SK-N-SH treated with all-trans-retinoic acid at 6 μM for 48 hours (cell line): ENCODE measurements at regions not wholly inside any gene's neighbourhood (a gene's known extent, or its start where the extent isn't known, plus 50 kb on each side); places are given as distances from the start of the nearest gene placed in this dataset.

Experiments
- ATAC-seq: fragments of 200-7000 bp; cut with Tn5 transposase; 3 replicates; pipeline ENCODE4 v1.9.1; 2020; ENCODE audit warnings: mild to moderate bottlenecking, moderate library complexity
- ARNTL ChIP-seq: fragments of 450-650 bp; formaldehyde crosslinking; IDR thresholded peaks from 2 replicates; pipeline ENCODE4 v1.5.0; 2020; ENCODE audit warnings: low read depth, mild to moderate bottlenecking, moderate library complexity, borderline replicate concordance
- BACH2 ChIP-seq: fragments of 250-450 bp; sonication (Bioruptor Pico); IDR thresholded peaks from 2 replicates; pipeline ENCODE4 v1.9.0; 2021; ENCODE audit warnings: mild to moderate bottlenecking, borderline replicate concordance
- CREB5 ChIP-seq: fragments of 250-450 bp; sonication (Bioruptor Pico); IDR thresholded peaks from 2 replicates; pipeline ENCODE4 v1.5.1; 2020; ENCODE audit warnings: low read depth, mild to moderate bottlenecking, moderate library complexity
- CSDC2 ChIP-seq: fragments of 250-450 bp; sonication (Bioruptor Pico); IDR thresholded peaks from 2 replicates; pipeline ENCODE4 v1.5.0; 2020; ENCODE audit warnings: mild to moderate bottlenecking, moderate library complexity
- CSRNP3 ChIP-seq: fragments of 250-450 bp; sonication (Bioruptor Pico); IDR thresholded peaks from 2 replicates; pipeline ENCODE4 v1.5.1; 2021; ENCODE audit warnings: mild to moderate bottlenecking, moderate library complexity
- ESRRG ChIP-seq: fragments of 250-450 bp; sonication (Bioruptor Pico); IDR thresholded peaks from 2 replicates; pipeline ENCODE4 v1.6.1; 2021; ENCODE audit warnings: mild to moderate bottlenecking
- GLIS3 ChIP-seq: fragments of 250-450 bp; sonication (Bioruptor Pico); IDR thresholded peaks from 2 replicates; pipeline ENCODE4 v1.5.0; 2020; ENCODE audit warnings: mild to moderate bottlenecking, moderate library complexity
- ISL1 ChIP-seq: fragments of 250-450 bp; sonication (Bioruptor Pico); IDR thresholded peaks from 2 replicates; pipeline ENCODE4 v2.1.2; 2022; ENCODE audit warnings: mild to moderate bottlenecking, moderate library complexity
- OSR1 ChIP-seq: fragments of 250-450 bp; sonication (Bioruptor Pico); IDR thresholded peaks from 2 replicates; pipeline ENCODE4 v1.8.0; 2022; ENCODE audit warnings: moderate library complexity, mild to moderate bottlenecking, inconsistent platforms
- PATZ1 ChIP-seq: fragments of 250-450 bp; sonication (Bioruptor Pico); IDR thresholded peaks from 2 replicates; pipeline ENCODE4 v1.8.0; 2020; ENCODE audit warnings: mild to moderate bottlenecking, moderate library complexity, borderline replicate concordance
- POU6F1 ChIP-seq: fragments of 250-450 bp; sonication (Bioruptor Pico); IDR thresholded peaks from 2 replicates; pipeline ENCODE4 v1.8.0; 2021; ENCODE audit warnings: low read depth, mild to moderate bottlenecking, moderate library complexity, borderline replicate concordance
- PPARA ChIP-seq: fragments of 250-450 bp; sonication (Bioruptor Pico); IDR thresholded peaks from 2 replicates; pipeline ENCODE4 v1.5.0; 2020; ENCODE audit warnings: mild to moderate bottlenecking, borderline replicate concordance
- RARB ChIP-seq: fragments of 250-450 bp; sonication (Bioruptor Pico); IDR thresholded peaks from 2 replicates; pipeline ENCODE4 v1.8.0; 2021; ENCODE audit warnings: mild to moderate bottlenecking, moderate library complexity
- SNAI2 ChIP-seq: fragments of 250-450 bp; sonication (Bioruptor Pico); IDR thresholded peaks from 2 replicates; pipeline ENCODE4 v1.5.0; 2020; ENCODE audit warnings: mild to moderate bottlenecking, moderate library complexity
- TCF4 ChIP-seq: fragments of 250-450 bp; sonication (Bioruptor Pico); IDR thresholded peaks from 2 replicates; pipeline ENCODE4 v1.8.0; 2021; ENCODE audit warnings: mild to moderate bottlenecking, moderate library complexity, borderline replicate concordance
- TOX ChIP-seq: fragments of 250-450 bp; sonication (Bioruptor Pico); IDR thresholded peaks from 2 replicates; pipeline ENCODE4 v1.8.0; 2021; ENCODE audit warnings: mild to moderate bottlenecking, moderate library complexity, borderline replicate concordance
- TSHZ2 ChIP-seq: fragments of 250-450 bp; sonication (Bioruptor Pico); IDR thresholded peaks from 2 replicates; pipeline ENCODE4 v1.5.0; 2020; ENCODE audit warnings: mild to moderate bottlenecking, moderate library complexity
- ZC3H10 ChIP-seq: fragments of 250-450 bp; sonication (Bioruptor Pico); IDR thresholded peaks from 2 replicates; pipeline ENCODE4 v1.5.1; 2021; ENCODE audit warnings: mild to moderate bottlenecking, moderate library complexity
- ZFP3 ChIP-seq: fragments of 250-450 bp; sonication (Bioruptor Pico); IDR thresholded peaks from 2 replicates; pipeline ENCODE4 v1.5.0; 2020; ENCODE audit warnings: mild to moderate bottlenecking, moderate library complexity
- ZFP30 ChIP-seq: fragments of 450-650 bp; formaldehyde crosslinking; IDR thresholded peaks from 2 replicates; pipeline ENCODE4 v1.5.0; 2022; ENCODE audit warnings: mild to moderate bottlenecking, moderate library complexity
- ZNF565 ChIP-seq: fragments of 450-650 bp; formaldehyde crosslinking; conservative IDR thresholded peaks from 2 replicates; pipeline ENCODE4 v1.5.0; 2020; ENCODE audit warnings: low read depth, mild to moderate bottlenecking, moderate library complexity
- ZNF70 ChIP-seq: fragments of 450-650 bp; formaldehyde crosslinking; IDR thresholded peaks from 2 replicates; pipeline ENCODE4 v1.5.0; 2020; ENCODE audit warnings: mild to moderate bottlenecking, moderate library complexity
- ZNF8 ChIP-seq: fragments of 450-650 bp; formaldehyde crosslinking; IDR thresholded peaks from 2 replicates; pipeline ENCODE4 v1.5.0; 2020; ENCODE audit warnings: mild to moderate bottlenecking, moderate library complexity

- no peak for ATAC-seq
- TF ChIP-seq ZFP30 (CRISPR knock-in tag) (no peak), CREB5 (CRISPR knock-in tag) (no peak), PATZ1 (CRISPR knock-in tag) (no peak), ZFP3 (no peak), CSDC2 (CRISPR knock-in tag) (no peak), ESRRG (CRISPR knock-in tag) (no peak), ZNF8 (no peak), ZC3H10 (CRISPR knock-in tag) (no peak), ZNF565 (CRISPR knock-in tag) (no peak), SNAI2 (no peak), GLIS3 (no peak), ZNF70 (CRISPR knock-in tag) (no peak), PPARA (CRISPR knock-in tag) (no peak)
Observed at GRCh38 chr9:22919423-22919822, 472.8 kb downstream of the DMRTA1 start.

- ATAC-seq, result no peak
- TF ChIP-seq PATZ1 (CRISPR knock-in tag), result no peak
- TF ChIP-seq TSHZ2, result no peak
- no peak for TF ChIP-seq GLIS3
- TF ChIP-seq PPARA (CRISPR knock-in tag), result no peak
- TF ChIP-seq ARNTL (CRISPR knock-in tag), result no peak
- no peak for TF ChIP-seq ZNF70 (CRISPR knock-in tag)
- no peak for TF ChIP-seq OSR1 (CRISPR knock-in tag)
- no peak for TF ChIP-seq ZNF8
- no peak for TF ChIP-seq CREB5 (CRISPR knock-in tag)
- TF ChIP-seq ZC3H10 (CRISPR knock-in tag), result no peak
- TF ChIP-seq ZNF565 (CRISPR knock-in tag), result no peak
- no peak for TF ChIP-seq SNAI2
- no peak for TF ChIP-seq CSDC2 (CRISPR knock-in tag)
- TF ChIP-seq CSRNP3 (CRISPR knock-in tag), result no peak
- TF ChIP-seq, all 23 proteins: peak for 0
Observed at GRCh38 chr9:22921742-22922141, 475.1 kb downstream of the DMRTA1 start.

GRCh38 chr9:22922222-22922621 lies 475.6 kb downstream of the DMRTA1 start:
- no peak for TF ChIP-seq POU6F1 (CRISPR knock-in tag)
- TF ChIP-seq TCF4 (CRISPR knock-in tag), result no peak
- TF ChIP-seq ESRRG (CRISPR knock-in tag), result no peak
- TF ChIP-seq PPARA (CRISPR knock-in tag), result no peak
- no peak for TF ChIP-seq ZFP30 (CRISPR knock-in tag)
- no peak for TF ChIP-seq ZNF565 (CRISPR knock-in tag)
- TF ChIP-seq RARB (CRISPR knock-in tag), result no peak
- TF ChIP-seq GLIS3, result no peak
- no peak for TF ChIP-seq ARNTL (CRISPR knock-in tag)
- TF ChIP-seq BACH2 (CRISPR knock-in tag), result no peak
- no peak for TF ChIP-seq ZNF70 (CRISPR knock-in tag)
- TF ChIP-seq ISL1 (CRISPR knock-in tag), result no peak
- no peak for TF ChIP-seq TOX (CRISPR knock-in tag)
- ATAC-seq, result no peak
